Epithelial cell of proximal tubule (primary cell): ENCODE measurements at regions not wholly inside any gene's neighbourhood (a gene's known extent, or its start where the extent isn't known, plus 50 kb on each side); places are given as distances from the start of the nearest gene placed in this dataset.

Source experiments
- DNase-seq: peaks from one replicate; pipeline ENCODE4 v3.0.0-alpha.2; 2011; ENCODE audit warnings: low read depth
- H3K4me3 ChIP-seq: 2 replicates; pipeline ENCODE4 v1.5.1; 2011; ENCODE audit warnings: low read depth, mild to moderate bottlenecking, low read length
- CTCF ChIP-seq: conservative IDR thresholded peaks from 2 replicates; pipeline ENCODE4 v1.5.1; 2012; ENCODE audit warnings: low read depth, mild to moderate bottlenecking, low read length

- TF ChIP-seq CTCF = no peak
- H3K4me3 ChIP-seq = no peak overlapping the region
- no peak for DNase-seq
Observed at GRCh38 chr13:97822377-97822776, 131.1 kb upstream of the IPO5 start.

- DNase-seq = no peak
- TF ChIP-seq CTCF = no peak
Observed at GRCh38 chr13:97826421-97827012, 127.0 kb upstream of the IPO5 start.

GRCh38 chr13:97834250-97834649, 119.2 kb upstream of the IPO5 start:
- no peak for DNase-seq
- TF ChIP-seq CTCF = no peak
- no peak overlapping the region for H3K4me3 ChIP-seq

More at GRCh38 chr13:97826421-97827012, 127.0 kb upstream of the IPO5 start:
- no peak overlapping the region for H3K4me3 ChIP-seq

GRCh38 chr13:97843189-97843588, 110.3 kb upstream of the IPO5 start:
- TF ChIP-seq CTCF = no peak

GRCh38 chr13:97844151-97844550, 109.3 kb upstream of the IPO5 start:
- no peak for TF ChIP-seq CTCF
- no peak for DNase-seq
- H3K4me3 ChIP-seq = no peak overlapping the region

More at GRCh38 chr13:97843189-97843588, 110.3 kb upstream of the IPO5 start:
- H3K4me3 ChIP-seq = no peak overlapping the region
- DNase-seq = no peak

GRCh38 chr13:97848886-97849285, 104.6 kb upstream of the IPO5 start:
- no peak for DNase-seq
- no peak for TF ChIP-seq CTCF

GRCh38 chr13:97849305-97849704, 104.2 kb upstream of the IPO5 start:
- peak; percentile 13 for DNase-seq
- H3K4me3 ChIP-seq = no peak overlapping the region
- TF ChIP-seq CTCF = peak; percentile 65

More at GRCh38 chr13:97848886-97849285, 104.6 kb upstream of the IPO5 start:
- no peak overlapping the region for H3K4me3 ChIP-seq
